Body of pancreas (tissue), 4 donors: ENCODE measurements at regions not wholly inside any gene's neighbourhood (a gene's known extent, or its start where the extent isn't known, plus 50 kb on each side); places are given as distances from the start of the nearest gene placed in this dataset.

Experiments used
- ATAC-seq: fragments of 150-250 bp; one replicate; pipeline ENCODE4 v1.9.1; 2016
- DNase-seq, 4 donors: peaks; one replicate each; pipeline ENCODE4 v3.0.0-alpha.2; 2019
- H3K27ac ChIP-seq, 4 donors: fragments of 200-600 bp; sonication (generic); 1 replicate in 3 of 4; 2 replicates in 1 of 4; pipeline versions ENCODE4 v1.5.1 to v1.6.1; 2016 to 2019; ENCODE audit warnings: mild to moderate bottlenecking in 1 of 4, mixed read lengths in 1 of 4, moderate library complexity in 1 of 4
- H3K27me3 ChIP-seq, 2 donors: fragments of 200-600 bp; sonication (generic); one replicate each; pipeline ENCODE4 v1.6.0; 2016; ENCODE audit warnings: mild to moderate bottlenecking in 1 of 2
- H3K36me3 ChIP-seq, 2 donors: fragments of 200-600 bp; sonication (generic); replicated peaks in 1 of 2; 2 replicates each; pipeline ENCODE4 v1.5.1; 2016; ENCODE audit warnings: low read depth in 2 of 2; ENCODE audit not compliant: insufficient read depth in 1 of 2
- H3K4me1 ChIP-seq: fragments of 200-600 bp; sonication (generic); one replicate; pipeline ENCODE4 v1.6.0; 2016
- H3K4me3 ChIP-seq, 2 donors: fragments of 200-600 bp; sonication (generic); 1 replicate in 1 of 2; 2 replicates in 1 of 2; pipeline ENCODE4 v1.5.1; 2016 to 2019
- H3K9me3 ChIP-seq, 3 donors: fragments of 200-600 bp; sonication (generic); 1 replicate in 2 of 3; 2 replicates in 1 of 3; pipeline ENCODE4 v1.5.1; 2016
- CTCF ChIP-seq, 7 experiments: fragments of 450-650 bp in 4 of 7; fragments of 200-600 bp in 3 of 7; sonication (generic) in 3 of 7; IDR thresholded peaks; one replicate each; pipeline ENCODE4 v1.5.1; 2016 to 2019; ENCODE audit warnings: antibody characterized with exemption in 7 of 7
- POLR2A ChIP-seq, 3 donors: fragments of 450-650 bp; IDR thresholded peaks; one replicate each; pipeline ENCODE4 v1.6.1; 2016; ENCODE audit warnings: antibody characterized with exemption in 3 of 3, mild to moderate bottlenecking in 2 of 3
- WGBS, 2 donors: methylation state at CpG; one replicate each; pipeline ENCODE4 v1.1.5; 2017; 5-methylcytosine and 5-hydroxymethylcytosine counted together
- intact Hi-C: fragments of 100-400 bp; cut with DNase I; formaldehyde crosslinking; loops from one replicate; pipeline ENCODE4 v1.15.1; 2023

DNA sequence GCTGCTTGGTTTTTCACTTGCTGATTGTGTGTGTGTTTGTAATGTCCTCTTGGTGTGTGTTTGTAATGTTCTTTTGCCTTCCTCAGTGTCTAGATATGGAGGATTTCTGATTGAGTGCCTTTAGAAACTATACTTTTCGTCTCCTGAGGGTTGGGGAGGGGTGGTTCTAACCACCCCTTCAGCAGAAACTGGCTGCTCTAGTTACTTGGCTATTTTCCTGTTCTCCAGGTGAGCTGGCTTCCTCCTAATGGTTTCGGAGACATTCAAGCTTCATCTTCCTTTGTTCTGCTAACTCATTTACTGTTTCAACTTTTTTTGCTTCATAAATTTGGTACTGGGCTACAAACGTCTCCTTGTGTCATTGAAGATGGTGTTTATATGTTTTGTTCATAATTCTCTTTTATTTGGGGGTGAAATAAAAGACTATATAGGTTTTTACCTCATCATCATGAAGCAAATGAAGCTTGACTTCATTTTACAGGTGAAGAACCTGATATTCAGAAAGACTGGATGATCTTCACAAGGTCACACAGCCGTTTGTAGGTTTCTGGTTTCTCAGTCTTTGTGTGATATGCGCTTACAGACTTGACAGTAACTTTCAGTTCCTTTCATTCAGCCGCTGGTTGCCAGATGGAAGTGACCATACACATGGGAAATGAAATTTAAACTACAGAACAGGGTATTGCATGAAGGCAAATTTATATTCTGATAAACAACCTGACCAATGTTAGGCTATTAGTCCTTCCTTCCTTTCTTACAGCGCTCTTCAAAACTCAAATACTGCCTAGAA lies 238.5 kb downstream of the GALR1 start:
- WGBS, 2 donors = 73 to 79% methylated on average over 7 of the region's 7 CpGs
- intact Hi-C loops = no loop called here
- no peak for TF ChIP-seq POLR2A (IDR thresholded peaks at IDR 0.05)
- no peak for TF ChIP-seq CTCF (IDR thresholded peaks at IDR 0.05)

DNA sequence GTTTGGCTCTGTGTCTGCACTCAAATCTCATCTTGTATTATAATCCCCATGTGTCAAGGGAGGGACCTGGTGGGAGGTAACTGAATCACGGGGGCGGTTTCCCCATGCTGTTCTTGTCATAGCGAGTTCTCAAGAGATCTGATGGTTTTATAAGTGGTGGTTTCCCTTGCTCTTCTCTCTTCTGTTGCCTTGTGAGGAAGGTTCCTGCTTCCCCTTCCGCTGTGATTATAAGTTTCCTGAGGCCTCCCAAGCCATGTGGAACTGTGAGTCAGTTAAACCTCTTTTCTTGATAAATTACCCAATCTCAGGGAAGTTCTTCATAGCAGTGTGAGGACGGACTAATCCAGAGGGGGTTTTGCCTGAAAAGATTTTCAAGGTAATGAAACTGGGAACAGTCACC lies 245.4 kb downstream of the GALR1 start:
- no peak overlapping the region for H3K4me3 ChIP-seq
- no peak overlapping the region for H3K27ac ChIP-seq
- H3K9me3 ChIP-seq = no peaks in the 10 kb centered on the region
- WGBS, 2 donors = 47 to 64% methylated on average over 5 of the region's 5 CpGs
- DNase-seq = no peak
- TF ChIP-seq CTCF (IDR thresholded peaks at IDR 0.05) = no peak
- no peak for ATAC-seq
- no peaks in the 10 kb centered on the region for H3K36me3 ChIP-seq
- intact Hi-C loops = no loop called here
- no peaks in the 10 kb centered on the region for H3K27me3 ChIP-seq
- H3K4me1 ChIP-seq = peaks cover 6% of the 10 kb centered on the region

More for the DNA sequence above, 238.5 kb downstream of the GALR1 start:
- ATAC-seq = no peak
- H3K27me3 ChIP-seq = no peaks in the 10 kb centered on the region
- H3K9me3 ChIP-seq = no peaks in the 10 kb centered on the region
- no peak for DNase-seq
- H3K4me3 ChIP-seq = no peak overlapping the region
- no peaks in the 10 kb centered on the region for H3K36me3 ChIP-seq
- H3K27ac ChIP-seq = no peak overlapping the region
- peaks cover 6% of the 10 kb centered on the region for H3K4me1 ChIP-seq

DNA sequence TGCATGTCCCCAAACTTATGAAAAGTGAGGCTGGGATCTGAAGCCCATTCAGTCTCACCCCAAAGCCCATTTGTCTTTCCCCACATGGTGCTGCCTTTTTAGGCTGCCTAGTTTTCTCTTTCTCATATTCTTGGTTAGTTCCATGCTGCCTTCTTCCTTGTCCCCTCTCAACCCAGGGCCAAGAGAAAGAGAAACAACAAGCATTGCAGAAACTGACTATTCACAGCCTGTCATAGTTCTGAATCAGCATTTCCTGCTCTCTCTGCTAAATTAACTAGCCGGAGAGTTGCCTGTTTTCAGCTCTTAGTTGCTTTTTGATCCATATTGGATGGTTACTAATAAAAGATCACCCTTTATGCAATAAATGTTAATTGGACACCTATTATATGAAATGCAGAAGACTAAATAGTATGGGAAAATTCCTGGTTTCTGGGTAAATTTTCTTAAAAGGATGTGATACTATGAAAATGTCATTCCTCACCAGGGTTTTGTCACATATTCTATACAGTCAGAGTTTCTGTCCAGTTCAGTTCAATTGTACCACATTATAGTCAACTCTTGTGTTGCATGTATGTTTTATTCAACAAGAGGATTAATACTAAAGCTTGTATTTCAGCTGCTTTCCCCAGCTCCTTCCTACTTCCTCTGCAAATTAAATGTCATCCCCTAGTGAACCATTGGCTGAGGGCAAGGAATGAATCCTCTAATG lies 246.5 kb downstream of the GALR1 start:
- intact Hi-C loops = no loop called here
- 52 to 56% methylated on average over 1 of the region's 1 CpG for WGBS, 2 donors
- Histone ChIP-seq H3K27me3 (no peaks in the 10 kb centered on the region), H3K4me3 (no peak overlapping the region), H3K36me3 (no peaks in the 10 kb centered on the region), H3K4me1 (peaks cover 6% of the 10 kb centered on the region), H3K27ac (no peak overlapping the region), H3K9me3 (no peaks in the 10 kb centered on the region)
- ATAC-seq = no peak
- TF ChIP-seq POLR2A (IDR thresholded peaks at IDR 0.05) (no peak), CTCF (IDR thresholded peaks at IDR 0.05) (no peak)
- no peak for DNase-seq

DNA sequence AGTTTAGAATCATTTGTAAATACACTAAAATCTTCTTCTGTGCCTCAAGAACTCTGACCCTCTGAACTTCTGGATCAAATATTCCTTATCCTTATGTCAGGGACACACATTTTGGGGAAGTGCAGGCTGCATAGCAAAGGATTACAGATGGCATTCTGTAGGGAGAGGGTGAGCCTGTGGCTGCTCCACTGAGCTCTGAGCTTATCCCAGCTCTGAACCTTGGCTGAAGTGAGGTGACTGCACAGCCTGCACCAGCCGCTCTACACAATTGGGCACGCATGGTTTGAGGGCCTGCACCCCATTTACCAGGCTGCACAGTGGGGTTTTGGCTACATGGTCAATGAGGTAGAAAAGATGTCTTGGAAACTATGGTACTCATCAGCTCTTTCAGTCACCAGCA lies 251.6 kb downstream of the GALR1 start:
- ATAC-seq = no peak
- Histone ChIP-seq H3K27ac (no peak overlapping the region), H3K9me3 (no peaks in the 10 kb centered on the region), H3K4me3 (no peak overlapping the region), H3K36me3 (no peaks in the 10 kb centered on the region), H3K27me3 (no peaks in the 10 kb centered on the region), H3K4me1 (no peaks in the 10 kb centered on the region)
- TF ChIP-seq CTCF (IDR thresholded peaks at IDR 0.05) = no peak
- no peak for TF ChIP-seq POLR2A (IDR thresholded peaks at IDR 0.05)
- intact Hi-C loops = no loop called here
- WGBS, 2 donors = 40 to 46% methylated on average over 2 of the region's 2 CpGs
- no peak for DNase-seq
